ENCODE measurements at regions not wholly inside any gene's neighbourhood (a gene's known extent, or its start where the extent isn't known, plus 50 kb on each side); places are given as distances from the start of the nearest gene placed in this dataset.
A peak's percentile ranks its signal among the peaks of the same experiment; 100 is the strongest.

DNA sequence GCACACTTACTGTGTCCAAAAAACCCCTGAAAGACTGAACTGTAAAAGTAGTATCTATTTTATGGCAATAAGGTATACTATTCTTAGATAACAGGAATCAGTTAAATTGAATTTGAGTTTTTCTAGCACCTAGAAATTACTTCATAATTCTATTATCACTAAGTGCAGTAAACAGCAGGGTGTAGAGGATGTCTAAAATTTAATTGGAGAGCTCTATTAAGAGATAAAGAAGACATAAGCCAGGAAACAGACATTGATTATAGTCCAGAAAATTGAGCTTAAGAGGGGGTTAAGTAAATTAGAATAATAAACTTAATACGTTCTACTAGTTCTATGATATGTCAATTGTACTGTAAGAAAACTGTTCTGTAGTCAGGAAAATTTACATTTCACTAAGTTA is 403.5 kb upstream of the CBLB start:
- no peak for DNase-seq (ENCODE audit: insufficient read length, low spot score)
- FAIRE-seq: no peak

DNA sequence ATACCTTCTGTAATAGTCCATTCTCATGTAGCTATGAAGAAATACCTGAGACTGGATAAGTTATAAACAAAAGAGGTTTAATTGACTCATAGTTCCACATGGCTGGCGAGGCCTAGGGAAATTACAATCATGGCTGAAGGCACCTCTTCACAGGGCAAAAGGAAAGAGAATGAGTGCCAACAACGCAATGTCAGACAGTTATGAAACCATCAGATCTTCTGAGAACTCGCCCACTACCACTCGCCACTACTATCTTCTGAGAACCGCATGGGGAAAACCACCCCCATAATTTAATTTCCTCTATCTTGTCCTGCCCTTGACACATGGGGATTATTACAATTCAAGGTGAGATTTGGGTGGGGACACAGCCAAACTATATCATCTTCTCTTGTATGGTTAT is 406.8 kb upstream of the CBLB start:
- TF ChIP-seq POLR2A (IDR thresholded peaks at IDR 0.05; ENCODE audit: low read depth, low read length): no peak
- DNase-seq (ENCODE audit: insufficient read length, low spot score) (no peak), FAIRE-seq (no peak)

More for the DNA sequence above, 403.5 kb upstream of the CBLB start:
- no peak for TF ChIP-seq POLR2A (IDR thresholded peaks at IDR 0.05; ENCODE audit: low read depth, low read length)

DNA sequence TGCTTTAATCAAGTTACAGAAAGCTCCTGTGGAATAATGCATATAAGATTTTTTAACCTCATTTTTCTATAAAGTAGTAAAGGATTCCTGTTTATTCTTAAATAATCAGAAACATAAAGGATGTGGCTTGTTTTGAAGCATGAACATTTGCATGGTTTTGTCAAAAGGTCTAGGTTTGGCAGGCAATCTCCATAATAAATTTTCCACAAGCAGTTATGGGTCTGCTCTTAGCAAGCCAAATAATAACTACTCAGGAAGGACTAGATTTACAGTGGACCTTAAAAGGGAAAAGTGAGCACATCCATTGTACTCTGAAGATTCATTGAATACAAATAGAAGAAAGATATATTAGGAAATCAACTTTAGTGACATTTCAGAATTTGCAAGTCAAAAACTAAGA is 407.3 kb upstream of the CBLB start:
- FAIRE-seq (no peak), DNase-seq (ENCODE audit: insufficient read length, low spot score) (no peak)
- no peak for TF ChIP-seq POLR2A (IDR thresholded peaks at IDR 0.05; ENCODE audit: low read depth, low read length)

DNA sequence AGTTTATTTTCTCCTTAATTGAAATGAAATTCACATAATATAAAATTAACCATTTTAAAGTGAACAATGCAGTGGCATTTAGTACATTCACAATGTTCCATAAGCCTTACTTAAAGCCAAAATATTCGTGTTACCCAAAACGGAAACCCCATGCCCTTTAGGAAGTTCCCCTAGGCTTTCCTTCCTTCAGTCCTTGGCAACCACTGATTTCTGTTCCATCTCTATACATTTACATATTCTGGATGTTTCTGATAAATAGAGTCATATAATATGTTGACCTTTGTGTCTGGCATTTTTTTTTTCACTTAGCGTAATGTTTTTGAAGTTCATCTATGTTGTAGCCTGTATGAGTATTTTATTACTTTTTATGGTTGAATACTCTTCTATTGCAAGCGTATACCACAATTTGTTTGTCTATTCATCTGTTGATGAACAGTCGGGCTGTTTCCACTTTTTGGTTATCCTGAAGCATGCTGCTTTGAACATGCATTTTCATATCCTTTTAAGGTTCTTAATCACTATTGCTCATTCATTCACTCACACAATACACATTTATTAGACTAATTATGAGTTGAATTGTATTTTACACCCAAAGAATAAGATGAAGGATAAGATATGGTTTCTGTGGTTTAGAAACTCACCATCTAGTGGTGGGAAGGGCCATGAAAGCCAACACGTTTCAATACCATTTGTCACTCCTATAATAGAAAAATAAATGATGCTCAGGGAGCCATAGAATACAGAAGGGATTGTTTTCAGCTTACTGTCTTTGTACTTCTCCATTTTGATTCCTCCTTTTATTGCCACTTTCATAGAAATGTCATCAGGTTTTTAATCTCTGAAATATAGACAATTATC is 408.2 kb upstream of the CBLB start:
- TF ChIP-seq POLR2A (IDR thresholded peaks at IDR 0.05; ENCODE audit: low read depth, low read length): no peak
- FAIRE-seq (no peak), DNase-seq (ENCODE audit: insufficient read length, low spot score) (no peak)

DNA sequence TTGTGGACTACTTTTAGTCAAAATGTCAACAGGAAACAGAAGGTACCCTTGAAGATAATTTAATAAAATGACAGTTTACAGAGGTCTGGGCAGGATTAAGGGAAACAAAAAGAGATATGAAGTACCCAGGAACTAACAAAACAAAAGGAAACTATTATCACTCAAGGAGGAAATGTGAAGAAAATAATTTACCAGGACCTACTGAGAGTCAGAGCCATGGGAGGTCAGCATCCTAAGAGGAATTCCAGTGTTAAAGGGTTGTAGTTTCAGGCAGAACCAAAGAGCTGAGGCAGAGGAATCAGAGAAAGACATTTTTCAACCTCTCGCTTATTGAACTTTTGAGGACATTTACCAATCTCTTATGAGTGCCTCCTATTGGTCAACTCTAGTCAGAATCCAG is 408.9 kb upstream of the CBLB start:
- DNase-seq (ENCODE audit: insufficient read length, low spot score): no peak
- FAIRE-seq: no peak
- TF ChIP-seq POLR2A (IDR thresholded peaks at IDR 0.05; ENCODE audit: low read depth, low read length): no peak

DNA sequence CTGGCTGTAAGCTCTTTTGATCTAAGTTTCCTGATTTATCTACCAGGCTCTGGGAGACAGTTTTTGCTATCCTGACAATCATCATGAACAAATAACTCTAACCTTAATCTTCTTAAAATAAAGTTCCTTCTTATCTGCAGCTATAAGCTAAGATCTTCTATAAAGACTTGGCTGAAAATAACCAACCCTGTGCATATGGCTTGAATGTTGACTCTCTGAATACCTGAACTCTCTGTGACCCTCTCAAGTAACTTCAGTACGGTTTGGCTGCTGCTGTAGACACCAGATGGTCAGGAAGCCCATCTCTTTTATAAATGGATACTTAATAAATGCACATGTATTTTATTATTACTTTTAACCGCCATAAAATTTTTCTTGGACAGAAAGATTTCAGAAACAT is 412.4 kb upstream of the CBLB start:
- DNase-seq (ENCODE audit: insufficient read length, low spot score): no peak
- no peak for FAIRE-seq
- no peak for TF ChIP-seq POLR2A (IDR thresholded peaks at IDR 0.05; ENCODE audit: low read depth, low read length)

DNA sequence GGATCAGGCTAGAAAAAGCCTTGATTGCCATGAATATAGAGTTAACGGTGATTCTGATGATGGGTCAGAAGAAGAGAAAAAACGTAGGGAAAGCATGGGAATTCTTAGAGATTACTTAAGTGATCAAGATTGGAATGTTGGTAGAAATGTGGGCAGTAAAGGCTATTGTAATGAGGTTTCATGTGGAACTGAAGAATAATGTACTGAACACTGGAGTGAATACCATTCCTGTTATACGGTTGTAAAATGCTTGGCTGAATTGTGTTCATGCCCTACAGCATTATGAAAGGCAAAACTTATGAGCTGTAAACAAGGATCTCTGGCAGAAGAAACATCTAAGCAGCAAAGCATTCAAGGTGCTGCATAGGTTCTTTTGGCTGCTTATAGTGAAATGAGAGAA is 414.1 kb upstream of the CBLB start:
- TF ChIP-seq POLR2A (IDR thresholded peaks at IDR 0.05; ENCODE audit: low read depth, low read length): no peak
- no peak for DNase-seq (ENCODE audit: insufficient read length, low spot score)
- no peak for FAIRE-seq

DNA sequence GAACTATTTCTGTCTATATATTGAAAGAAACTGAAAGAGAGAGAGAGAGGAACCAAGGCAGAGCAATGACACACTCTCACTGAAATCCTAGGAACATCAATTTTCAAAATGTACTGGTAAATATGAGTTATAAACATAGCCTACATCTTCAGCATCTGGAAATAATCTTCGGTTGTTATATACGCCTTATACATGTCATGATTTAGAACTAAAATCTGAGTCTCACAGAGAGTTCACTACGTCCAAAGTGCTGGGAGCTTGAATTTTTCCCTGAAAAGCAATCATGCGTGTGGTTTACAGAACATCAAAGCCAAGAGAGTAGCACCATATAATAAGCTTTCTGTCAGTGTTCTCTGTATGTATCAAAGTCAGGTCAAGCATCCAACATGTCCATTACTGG is 420.0 kb upstream of the CBLB start:
- no peak for FAIRE-seq
- no peak for DNase-seq (ENCODE audit: insufficient read length, low spot score)
- TF ChIP-seq POLR2A (IDR thresholded peaks at IDR 0.05; ENCODE audit: low read depth, low read length): no peak

DNA sequence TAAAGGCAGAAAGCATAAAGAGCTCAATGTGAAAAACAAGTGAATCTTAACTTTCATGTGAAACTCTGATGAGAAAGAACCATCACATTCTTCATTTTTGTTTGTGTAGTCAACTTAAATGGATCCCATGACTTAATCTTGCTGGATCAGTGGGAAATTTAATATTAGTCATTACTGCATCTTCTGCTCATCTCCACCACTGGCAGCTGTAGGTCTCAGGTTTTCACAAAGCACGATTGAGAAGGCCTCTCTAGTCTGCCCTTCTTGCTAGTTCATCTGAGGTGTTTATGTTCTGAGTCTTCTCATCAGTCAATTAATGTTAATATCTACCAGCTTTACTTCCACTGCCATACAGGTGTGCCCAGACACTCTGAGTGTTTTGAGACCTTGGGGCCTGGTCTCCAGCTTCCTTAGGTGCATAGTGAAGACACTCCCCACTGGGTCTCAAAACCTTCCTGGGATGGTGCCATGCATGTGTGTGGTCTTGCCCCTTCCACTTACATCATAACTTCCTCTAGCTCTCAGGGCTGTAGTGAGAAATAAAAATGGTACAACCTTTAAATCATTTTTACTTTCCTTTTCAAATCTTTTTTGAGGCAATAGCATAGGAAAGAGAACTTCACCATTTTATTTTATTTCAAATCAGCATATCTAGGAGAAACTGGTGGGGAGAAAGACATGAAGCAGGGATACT is 421.6 kb upstream of the CBLB start:
- no peak for TF ChIP-seq POLR2A (IDR thresholded peaks at IDR 0.05; ENCODE audit: low read depth, low read length)
- no peak for DNase-seq (ENCODE audit: insufficient read length, low spot score)
- FAIRE-seq: no peak

DNA sequence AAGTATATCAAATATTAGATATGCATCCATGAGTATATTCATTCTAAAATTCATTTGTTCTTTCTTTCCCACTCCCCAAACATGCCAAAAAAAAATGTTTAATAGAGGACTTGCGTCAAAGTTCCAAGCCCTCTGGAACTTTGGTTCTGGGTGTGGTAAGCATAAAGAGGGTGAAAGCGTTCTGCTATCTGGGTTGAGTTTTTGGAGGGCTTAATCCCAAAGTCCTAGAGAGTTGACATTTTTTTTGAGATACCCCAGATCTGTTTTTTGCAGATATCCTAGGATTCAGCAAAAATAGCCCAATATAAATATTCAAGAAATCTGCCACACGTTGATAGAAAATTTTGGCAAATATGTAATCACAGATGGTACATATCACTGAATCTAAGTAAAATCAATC is 424.3 kb upstream of the CBLB start:
- TF ChIP-seq POLR2A (IDR thresholded peaks at IDR 0.05; ENCODE audit: low read depth, low read length): no peak
- DNase-seq (ENCODE audit: insufficient read length, low spot score) (no peak), FAIRE-seq (no peak)

DNA sequence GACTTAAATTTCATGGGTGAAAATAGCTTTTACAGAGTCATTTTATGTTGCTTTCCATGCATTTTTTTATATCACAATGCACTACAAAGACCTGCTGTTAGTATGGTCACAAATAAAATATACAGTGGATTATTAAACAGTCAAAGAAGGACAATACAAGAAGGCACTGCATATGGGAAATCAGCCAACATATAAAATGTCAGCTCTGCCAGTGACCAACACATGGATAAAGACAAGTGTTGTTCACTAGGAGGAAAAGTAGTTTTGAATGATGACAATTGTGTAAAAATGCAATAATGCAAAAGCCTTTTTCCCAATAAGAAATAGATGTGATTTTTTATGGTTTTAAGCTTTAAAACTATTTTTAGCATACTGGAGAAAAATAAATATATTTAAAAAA is 425.3 kb upstream of the CBLB start:
- TF ChIP-seq POLR2A (IDR thresholded peaks at IDR 0.05; ENCODE audit: low read depth, low read length): no peak
- no peak for FAIRE-seq
- no peak for DNase-seq (ENCODE audit: insufficient read length, low spot score)

DNA sequence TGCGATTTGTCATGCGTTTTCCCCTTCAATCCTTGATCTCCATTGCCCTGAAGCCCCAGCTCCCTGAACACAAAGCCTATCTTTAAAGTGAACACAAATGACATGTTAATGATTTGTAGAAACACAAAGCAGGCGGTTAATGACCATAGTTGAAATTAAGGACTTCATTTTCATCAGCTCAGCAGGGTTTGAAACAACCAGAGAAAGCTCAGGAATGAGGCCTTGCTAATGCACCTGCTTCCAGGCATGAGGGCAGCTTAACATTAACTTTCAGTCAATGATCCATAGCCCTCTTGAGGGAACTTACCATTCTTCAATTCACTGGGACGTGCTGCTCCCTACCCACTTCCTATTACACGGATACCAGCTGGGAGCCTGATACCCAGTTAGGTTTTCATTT is 427.2 kb upstream of the CBLB start:
- FAIRE-seq (no peak), DNase-seq (ENCODE audit: insufficient read length, low spot score) (no peak)
- no peak for TF ChIP-seq POLR2A (IDR thresholded peaks at IDR 0.05; ENCODE audit: low read depth, low read length)

DNA sequence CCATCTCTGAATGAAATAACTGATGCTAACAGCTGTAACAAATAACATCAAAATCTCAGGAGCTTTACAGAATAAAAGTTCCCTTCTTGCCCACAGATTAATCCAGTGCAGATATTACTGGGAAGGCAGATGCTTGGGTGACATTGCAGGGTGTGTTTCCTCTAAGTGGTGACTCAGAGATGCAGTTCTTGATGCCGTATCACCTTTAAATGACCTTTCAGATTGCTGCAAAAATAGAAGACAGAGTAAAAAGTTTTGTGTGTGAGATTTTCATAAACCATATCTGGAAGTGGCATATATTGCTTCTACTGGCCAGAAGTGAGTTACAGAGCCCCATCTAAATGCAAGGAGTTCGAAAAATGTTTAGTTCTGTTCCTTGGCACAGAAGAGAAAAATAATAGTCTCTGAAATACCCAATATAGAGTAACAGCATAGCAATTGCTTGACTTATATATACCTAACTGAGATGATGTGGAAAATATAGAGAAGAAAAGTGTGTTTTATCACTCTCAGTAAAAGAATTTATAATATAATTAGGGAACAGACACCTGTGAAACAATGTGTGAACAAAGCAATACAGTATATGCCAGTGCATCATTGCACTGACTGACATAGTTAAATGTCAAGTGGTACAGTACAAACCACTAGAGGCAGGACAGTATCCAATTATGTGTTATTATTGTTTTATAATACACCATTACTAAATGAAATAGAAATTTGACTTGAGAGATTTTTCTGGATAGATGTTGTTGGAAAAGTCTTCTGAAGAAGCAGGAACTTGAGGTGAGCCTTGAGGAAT is 430.7 kb upstream of the CBLB start:
- DNase-seq (ENCODE audit: insufficient read length, low spot score): peak; percentile 6
- TF ChIP-seq POLR2A (IDR thresholded peaks at IDR 0.05; ENCODE audit: low read depth, low read length): no peak
- peak; percentile 75 for FAIRE-seq
